ENCODE measurements at regions not wholly inside any gene's neighbourhood (a gene's known extent, or its start where the extent isn't known, plus 50 kb on each side); places are given as distances from the start of the nearest gene placed in this dataset.

DNA sequence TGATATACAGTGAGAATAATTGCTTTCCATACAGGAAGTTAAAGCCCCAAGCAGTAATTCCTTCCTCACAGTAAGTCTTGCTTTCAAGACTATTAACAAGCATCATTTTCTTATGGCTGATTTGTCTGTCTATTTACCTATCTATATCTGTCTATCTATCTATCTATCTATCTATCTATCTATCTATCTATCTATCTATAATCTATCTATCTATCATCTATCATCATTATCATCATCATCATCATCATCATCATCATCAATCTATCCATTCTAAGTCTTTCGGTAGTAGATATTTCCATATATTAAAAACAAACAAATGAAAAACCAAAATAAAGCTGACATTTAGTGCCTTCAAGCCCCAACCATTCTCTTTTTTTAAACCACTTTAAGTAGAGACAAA lies 224.4 kb upstream of the RXFP2 start:
- TF ChIP-seq, protein P1, sequence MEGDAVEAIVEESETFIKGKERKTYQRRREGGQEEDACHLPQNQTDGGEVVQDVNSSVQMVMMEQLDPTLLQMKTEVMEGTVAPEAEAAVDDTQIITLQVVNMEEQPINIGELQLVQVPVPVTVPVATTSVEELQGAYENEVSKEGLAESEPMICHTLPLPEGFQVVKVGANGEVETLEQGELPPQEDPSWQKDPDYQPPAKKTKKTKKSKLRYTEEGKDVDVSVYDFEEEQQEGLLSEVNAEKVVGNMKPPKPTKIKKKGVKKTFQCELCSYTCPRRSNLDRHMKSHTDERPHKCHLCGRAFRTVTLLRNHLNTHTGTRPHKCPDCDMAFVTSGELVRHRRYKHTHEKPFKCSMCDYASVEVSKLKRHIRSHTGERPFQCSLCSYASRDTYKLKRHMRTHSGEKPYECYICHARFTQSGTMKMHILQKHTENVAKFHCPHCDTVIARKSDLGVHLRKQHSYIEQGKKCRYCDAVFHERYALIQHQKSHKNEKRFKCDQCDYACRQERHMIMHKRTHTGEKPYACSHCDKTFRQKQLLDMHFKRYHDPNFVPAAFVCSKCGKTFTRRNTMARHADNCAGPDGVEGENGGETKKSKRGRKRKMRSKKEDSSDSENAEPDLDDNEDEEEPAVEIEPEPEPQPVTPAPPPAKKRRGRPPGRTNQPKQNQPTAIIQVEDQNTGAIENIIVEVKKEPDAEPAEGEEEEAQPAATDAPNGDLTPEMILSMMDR (IDR thresholded peaks at IDR 0.05; ENCODE audit: control extremely low read depth in 1 of 3, insufficient read depth in 1 of 3, low read depth in 1 of 3, low read length in 3 of 3): no peak
- TF ChIP-seq EP300 (IDR thresholded peaks at IDR 0.05; ENCODE audit: borderline replicate concordance in 1 of 2, low read depth in 2 of 2, low read length in 2 of 2): no peak
- TF ChIP-seq RAD21 (IDR thresholded peaks at IDR 0.05 in 1 of 2, conservative IDR thresholded peaks at IDR 0.05 in 1 of 2; ENCODE audit: low read depth in 2 of 2, low read length in 2 of 2): no peak
- TF ChIP-seq GTF2F1 (IDR thresholded peaks at IDR 0.05; ENCODE audit: borderline replicate concordance, low read depth, low read length): no peak
- TF ChIP-seq RXRA (IDR thresholded peaks at IDR 0.05; ENCODE audit: insufficient read depth, low read depth, low read length): no peak
- no peak for TF ChIP-seq SP1 (IDR thresholded peaks at IDR 0.05; ENCODE audit: low read depth, low read length)
- TF ChIP-seq CBX8 (IDR thresholded peaks at IDR 0.05; ENCODE audit: borderline replicate concordance, low read depth, low read length): no peak
- no peak for TF ChIP-seq SIRT6 (IDR thresholded peaks at IDR 0.05; ENCODE audit: low read length)
- TF ChIP-seq CEBPB (IDR thresholded peaks at IDR 0.05; ENCODE audit: low read depth, low read length): no peak
- TF ChIP-seq SRF (IDR thresholded peaks at IDR 0.05; ENCODE audit: low read depth, low read length): no peak
- TF ChIP-seq EZH2 (IDR thresholded peaks at IDR 0.05; ENCODE audit: low read depth, low read length, severe bottlenecking): no peak
- TF ChIP-seq, protein P2, sequence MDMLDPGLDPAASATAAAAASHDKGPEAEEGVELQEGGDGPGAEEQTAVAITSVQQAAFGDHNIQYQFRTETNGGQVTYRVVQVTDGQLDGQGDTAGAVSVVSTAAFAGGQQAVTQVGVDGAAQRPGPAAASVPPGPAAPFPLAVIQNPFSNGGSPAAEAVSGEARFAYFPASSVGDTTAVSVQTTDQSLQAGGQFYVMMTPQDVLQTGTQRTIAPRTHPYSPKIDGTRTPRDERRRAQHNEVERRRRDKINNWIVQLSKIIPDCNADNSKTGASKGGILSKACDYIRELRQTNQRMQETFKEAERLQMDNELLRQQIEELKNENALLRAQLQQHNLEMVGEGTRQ (IDR thresholded peaks at IDR 0.05; ENCODE audit: low read length): no peak
